Fibroblast of the aortic adventitia (primary cell): ENCODE measurements at regions not wholly inside any gene's neighbourhood (a gene's known extent, or its start where the extent isn't known, plus 50 kb on each side); places are given as distances from the start of the nearest gene placed in this dataset.

Experiments used
- DNase-seq: peaks from one replicate; pipeline ENCODE4 v3.0.0-alpha.2; 2010; ENCODE audit warnings: low read depth
- H3K4me3 ChIP-seq: 2 replicates; pipeline ENCODE4 v1.5.1; 2011; ENCODE audit warnings: low read depth, mild to moderate bottlenecking, control low read depth, low read length, moderate library complexity
- TF ChIP-seq, protein P1 (sequence below): IDR thresholded peaks from 2 replicates; pipeline ENCODE4 v1.5.1; 2011; ENCODE audit warnings: mild to moderate bottlenecking, low read length, control low read depth, inconsistent platforms; ENCODE audit not compliant: insufficient read depth

DNA sequence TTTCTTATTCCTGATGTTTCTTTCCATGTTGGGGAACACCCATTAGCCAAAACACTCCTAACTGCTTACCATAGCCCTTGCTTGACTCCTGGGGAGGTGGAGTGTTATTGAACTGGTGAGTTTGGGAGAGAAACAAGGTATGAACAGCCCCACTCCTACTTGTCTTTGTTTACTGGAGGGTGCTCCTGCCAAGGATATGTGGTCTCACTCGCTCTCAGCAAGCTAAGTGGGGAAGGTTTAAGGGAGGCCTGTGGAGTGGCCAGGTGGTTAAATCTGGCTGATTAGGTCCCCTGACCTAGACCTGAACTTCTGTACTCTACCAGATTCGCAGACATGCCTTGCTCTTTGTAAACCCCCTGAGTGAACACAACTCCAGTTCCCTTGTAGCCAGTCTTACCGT lies 300.1 kb downstream of the PTEN start:
- DNase-seq: no peak
- H3K4me3 ChIP-seq: no peak overlapping the region
- TF ChIP-seq, protein P1, sequence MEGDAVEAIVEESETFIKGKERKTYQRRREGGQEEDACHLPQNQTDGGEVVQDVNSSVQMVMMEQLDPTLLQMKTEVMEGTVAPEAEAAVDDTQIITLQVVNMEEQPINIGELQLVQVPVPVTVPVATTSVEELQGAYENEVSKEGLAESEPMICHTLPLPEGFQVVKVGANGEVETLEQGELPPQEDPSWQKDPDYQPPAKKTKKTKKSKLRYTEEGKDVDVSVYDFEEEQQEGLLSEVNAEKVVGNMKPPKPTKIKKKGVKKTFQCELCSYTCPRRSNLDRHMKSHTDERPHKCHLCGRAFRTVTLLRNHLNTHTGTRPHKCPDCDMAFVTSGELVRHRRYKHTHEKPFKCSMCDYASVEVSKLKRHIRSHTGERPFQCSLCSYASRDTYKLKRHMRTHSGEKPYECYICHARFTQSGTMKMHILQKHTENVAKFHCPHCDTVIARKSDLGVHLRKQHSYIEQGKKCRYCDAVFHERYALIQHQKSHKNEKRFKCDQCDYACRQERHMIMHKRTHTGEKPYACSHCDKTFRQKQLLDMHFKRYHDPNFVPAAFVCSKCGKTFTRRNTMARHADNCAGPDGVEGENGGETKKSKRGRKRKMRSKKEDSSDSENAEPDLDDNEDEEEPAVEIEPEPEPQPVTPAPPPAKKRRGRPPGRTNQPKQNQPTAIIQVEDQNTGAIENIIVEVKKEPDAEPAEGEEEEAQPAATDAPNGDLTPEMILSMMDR: no peak

GRCh38 chr10:88164471-88164870 lies 301.0 kb downstream of the PTEN start:
- DNase-seq: no peak
- TF ChIP-seq, protein P1: no peak
- no peak overlapping the region for H3K4me3 ChIP-seq

DNA sequence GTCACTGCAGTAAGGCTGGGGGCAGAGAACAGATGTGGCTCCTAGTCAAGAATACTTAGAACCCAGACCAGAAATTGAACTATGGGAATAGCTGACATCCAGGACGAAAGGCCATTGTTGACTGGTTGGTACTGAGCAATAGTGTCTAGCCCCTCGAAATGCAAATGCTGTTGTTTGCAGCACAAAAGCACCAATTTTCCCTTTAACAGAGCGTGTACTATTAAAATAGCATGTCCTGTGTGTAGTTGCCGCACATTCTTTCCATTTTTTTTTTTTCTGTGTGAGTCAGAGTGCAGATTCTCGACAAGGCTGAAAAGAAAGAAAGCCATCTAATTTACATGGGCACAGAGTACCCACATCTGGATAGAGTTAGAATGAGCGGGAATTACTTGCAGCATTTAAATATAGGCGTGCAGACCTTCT lies 302.4 kb downstream of the PTEN start:
- peak; percentile 63 for DNase-seq
- TF ChIP-seq, protein P1: no peak
- no peak overlapping the region for H3K4me3 ChIP-seq

DNA sequence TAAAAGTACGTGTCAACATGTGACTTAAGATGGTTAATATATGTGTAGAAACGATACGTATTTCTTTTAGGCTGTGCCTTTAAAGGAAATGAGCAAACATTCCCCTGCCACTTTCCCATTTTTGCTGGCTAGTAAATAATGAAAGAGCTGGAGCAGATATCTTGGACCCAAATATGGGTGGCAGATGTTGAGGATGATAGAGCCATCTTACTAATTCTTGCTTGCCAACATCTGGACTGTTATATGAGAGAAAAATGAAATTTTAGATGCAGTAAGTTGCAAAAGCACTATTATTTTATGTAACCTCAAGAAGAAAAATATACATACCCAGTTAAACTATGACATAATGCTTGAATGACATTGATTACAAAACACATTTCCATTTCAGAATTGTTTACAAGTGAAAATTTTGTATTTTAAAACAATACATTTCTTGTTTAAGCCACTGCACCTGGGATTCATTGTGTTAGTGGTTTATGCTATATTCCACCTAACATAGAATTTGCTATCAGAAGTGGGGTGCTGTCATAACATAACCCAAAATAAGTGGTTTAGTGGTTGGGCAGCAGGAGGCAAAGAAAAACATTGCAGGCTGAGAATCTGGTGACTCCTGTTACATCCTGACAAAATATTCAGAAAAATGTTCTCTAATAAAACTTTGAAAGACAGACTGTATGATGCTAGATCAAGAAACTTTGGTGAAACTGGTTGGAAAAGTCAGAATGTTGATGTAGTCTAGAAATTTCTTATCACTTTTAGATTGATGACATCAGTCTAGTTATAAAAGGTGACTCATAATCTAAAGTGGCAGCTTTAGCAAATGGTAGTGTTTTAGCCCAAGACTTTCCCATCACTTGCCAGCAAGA lies 305.0 kb downstream of the PTEN start:
- TF ChIP-seq, protein P1: no peak

DNA sequence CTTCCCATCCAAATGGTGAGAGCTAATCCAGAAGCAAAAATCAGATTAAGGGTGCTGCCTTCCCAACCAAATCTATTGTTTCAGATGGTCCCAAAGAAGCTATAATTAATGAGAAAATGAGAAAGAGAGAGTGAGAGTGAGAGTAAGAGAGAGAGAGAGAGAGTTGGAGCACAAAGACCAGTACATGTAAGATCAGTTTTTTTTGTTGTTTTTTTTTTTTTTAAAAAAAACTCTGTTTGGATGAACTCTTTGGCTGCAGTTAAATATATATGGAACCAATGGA lies 305.6 kb downstream of the PTEN start:
- H3K4me3 ChIP-seq: no peak overlapping the region
- DNase-seq: no peak
- TF ChIP-seq, protein P1: no peak

More for the DNA sequence above, 305.0 kb downstream of the PTEN start:
- H3K4me3 ChIP-seq: no peak overlapping the region
- peak; percentile 35 for DNase-seq

GRCh38 chr10:88170628-88171027 lies 307.2 kb downstream of the PTEN start:
- H3K4me3 ChIP-seq: no peak overlapping the region
- DNase-seq: no peak
- TF ChIP-seq, protein P1: no peak

DNA sequence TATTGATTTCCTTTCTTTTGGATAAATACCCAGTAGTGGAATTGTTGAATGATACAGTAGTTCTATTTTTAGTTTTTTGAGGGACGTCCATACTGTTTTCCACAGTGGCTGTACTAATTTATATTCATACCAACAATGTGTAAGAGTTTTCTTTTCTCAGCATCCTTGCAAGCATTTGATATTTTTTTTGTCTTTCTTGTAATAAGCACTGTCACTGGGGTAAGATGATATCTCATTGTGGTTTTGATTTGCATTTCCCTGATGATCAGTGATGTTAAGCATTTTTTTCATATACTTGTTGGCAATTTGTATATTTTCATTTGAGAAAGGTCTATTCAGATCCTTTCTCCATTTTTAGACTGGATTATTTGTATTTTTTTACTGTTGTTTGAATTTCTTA lies 308.7 kb downstream of the PTEN start:
- H3K4me3 ChIP-seq: no peak overlapping the region
- no peak for DNase-seq
- TF ChIP-seq, protein P1: no peak
